NCI-H2171 treated with DMSO at 0.1 percent for 48 hours (cell line): ENCODE measurements at regions not wholly inside any gene's neighbourhood (a gene's known extent, or its start where the extent isn't known, plus 50 kb on each side); places are given as distances from the start of the nearest gene placed in this dataset.
"Not testable (repeated sequence)": the region's sequence is repeated elsewhere in the genome, so short reads cannot be mapped to it uniquely, and the experiment has no call there.

Experiments used
- DNase-seq: peaks from one replicate; lab custom pipeline; 2025; lab: John Stamatoyannopoulos, UW

DNA sequence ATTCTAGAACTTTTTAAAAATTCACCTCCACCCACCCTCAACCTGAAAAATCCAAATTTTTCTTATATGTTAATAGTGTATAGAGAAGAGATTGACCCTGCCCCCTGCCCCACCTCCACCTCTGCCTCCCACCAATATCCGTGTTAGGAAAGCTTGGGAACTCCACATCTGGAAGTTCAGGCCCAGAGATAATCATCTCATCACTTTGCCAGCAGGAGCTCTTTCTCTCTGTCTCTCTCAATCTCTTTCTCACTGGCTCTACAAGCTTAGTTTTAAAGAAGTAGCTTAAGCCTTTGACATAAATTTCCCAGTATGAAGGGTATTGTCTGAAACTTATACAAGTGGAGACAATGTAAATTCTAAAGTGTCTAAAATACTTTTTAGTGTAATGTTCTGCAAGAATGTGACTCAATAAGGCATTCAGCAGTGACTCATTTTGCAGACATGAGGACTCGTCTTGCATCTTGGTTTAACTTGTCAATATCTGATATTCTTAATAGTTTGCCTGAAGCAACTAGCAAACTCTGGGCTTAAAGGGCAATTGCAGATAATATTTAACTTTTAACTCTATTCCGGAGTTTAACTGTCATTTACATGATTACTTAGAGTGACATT, 299.8 kb upstream of the EPHA3 start:
- no peak for DNase-seq

DNA sequence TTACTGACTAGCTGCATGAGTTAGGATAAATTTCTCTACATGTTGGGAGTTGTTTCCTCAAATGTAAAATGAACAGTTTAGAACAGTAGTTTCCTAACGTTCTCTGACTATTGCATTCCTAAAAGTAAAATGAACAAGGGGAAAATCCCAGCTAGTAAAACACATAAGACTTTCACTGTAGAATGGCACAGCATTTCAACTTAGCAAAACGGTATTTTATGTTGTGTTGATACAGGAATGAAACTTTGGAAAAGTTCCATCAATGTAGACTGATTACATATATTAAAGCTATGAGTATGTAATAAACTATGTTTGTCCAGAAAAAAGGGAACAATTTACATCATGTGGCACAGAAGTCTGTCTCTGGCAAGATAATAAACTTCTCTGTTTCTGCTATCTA, 297.4 kb upstream of the EPHA3 start:
- DNase-seq: no peak

DNA sequence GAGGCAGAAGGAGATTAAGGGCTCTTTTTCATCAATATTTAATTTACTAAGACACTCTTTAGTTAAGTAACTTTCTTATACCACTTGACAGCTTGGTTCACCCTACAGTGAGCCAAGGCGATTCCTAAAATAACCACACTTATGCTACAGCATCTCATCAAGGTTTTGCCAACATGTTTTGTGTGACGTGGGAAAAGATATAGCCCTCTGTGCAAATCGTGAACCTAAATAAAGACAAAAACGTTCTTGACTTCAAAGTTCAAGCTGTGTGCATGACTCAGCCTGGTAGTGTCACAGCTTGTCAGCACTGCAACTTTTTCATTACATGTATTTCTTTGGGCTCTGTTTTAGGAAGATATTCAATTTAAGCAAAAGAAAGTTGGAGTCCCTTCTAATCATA, 297.0 kb upstream of the EPHA3 start:
- no peak for DNase-seq

DNA sequence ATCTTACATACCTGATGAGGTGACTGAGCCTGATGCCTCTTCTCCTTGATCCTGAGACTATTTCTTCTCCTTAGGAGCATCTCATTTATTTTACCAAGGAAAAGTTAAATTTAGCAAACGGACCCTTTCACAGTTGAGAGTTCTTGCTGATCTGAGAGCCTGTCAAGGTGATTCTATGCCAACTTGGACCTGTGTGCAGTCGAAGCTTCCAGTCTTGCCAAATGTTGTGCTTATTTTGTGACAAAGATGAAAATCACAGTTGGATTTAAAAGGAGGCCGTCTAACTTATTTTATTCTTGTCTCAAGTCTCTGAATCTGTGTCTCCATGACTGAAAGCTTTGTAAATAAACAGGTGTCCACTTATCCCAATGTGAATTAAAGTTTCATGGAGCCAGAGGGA, 296.3 kb upstream of the EPHA3 start:
- no peak for DNase-seq

DNA sequence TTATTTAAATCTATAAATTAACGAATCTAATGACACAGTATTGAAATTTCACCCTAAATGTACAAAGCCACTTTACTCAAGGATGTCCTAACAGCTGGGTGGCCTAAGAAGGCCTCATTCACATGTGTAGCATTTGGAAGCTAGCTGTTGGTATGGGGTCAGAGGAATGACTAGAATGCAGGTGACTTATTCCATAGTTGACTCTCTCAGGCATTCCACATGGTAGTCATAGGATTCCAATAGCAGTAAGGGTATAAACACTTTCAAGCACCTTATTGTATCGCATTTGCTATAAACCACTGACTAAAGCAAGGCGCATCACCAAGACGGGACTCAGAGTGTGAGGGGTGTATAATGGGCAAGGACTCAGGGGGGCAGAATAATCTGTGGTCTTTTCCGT, 294.8 kb upstream of the EPHA3 start:
- no peak for DNase-seq

DNA sequence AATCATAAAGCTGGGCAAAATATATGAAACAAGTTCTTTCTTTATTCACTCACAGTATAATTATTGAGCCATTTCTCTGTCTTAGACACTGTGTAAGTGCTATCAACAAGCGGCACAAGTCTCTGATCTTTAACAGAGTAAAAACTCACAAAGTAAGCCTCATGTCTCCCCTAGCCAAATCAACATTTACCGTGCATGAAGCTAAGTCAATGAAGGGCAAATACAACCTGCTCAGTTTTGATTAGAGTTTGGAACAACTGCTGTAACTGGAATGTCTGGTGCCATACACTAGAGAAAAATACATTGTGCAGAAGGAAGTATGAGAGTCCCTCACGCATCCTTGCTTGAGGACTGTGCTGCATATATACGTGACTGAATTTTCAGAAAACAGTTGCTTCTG, 291.0 kb upstream of the EPHA3 start:
- no peak for DNase-seq

DNA sequence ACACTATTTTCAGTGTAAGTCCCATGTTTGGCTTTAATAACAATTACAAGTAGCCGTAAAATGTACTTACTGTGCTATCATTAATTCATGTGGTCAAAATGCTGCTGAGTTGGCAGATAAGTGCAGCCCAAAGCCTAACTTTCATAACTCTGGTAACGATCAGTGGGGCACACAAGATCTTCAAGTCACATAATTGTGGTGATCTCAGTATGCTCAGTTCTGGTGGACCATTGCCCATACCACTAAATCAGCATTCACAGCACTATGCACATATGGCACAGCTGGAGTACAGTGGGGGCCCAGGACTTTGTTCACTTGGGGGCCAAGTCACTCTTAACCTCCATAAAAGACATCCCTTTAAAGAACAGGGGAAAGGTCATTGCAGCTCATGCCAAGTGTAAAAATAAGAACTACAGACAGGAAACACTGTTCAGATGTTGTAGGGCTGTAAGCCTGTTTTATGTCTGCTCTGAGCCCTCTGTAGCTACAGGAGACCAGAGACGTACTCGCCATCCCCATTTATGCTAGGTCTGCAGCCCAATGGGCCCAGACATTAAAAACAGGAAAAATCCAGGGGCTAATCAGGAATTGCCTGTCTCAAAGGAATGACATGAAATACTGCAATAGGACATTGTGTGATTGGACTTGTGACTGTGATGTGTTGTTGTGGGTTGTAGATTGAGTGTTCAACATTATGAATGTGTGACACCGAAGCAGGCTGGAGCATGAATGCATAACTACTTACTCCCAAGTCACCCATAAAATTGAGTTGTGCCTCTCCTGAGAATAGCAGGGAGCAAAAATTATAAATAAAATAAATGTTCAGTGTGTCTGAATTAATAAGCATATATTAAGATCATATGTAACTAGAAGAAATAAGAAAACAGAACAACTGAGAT, 282.5 kb upstream of the EPHA3 start:
- no peak for DNase-seq

DNA sequence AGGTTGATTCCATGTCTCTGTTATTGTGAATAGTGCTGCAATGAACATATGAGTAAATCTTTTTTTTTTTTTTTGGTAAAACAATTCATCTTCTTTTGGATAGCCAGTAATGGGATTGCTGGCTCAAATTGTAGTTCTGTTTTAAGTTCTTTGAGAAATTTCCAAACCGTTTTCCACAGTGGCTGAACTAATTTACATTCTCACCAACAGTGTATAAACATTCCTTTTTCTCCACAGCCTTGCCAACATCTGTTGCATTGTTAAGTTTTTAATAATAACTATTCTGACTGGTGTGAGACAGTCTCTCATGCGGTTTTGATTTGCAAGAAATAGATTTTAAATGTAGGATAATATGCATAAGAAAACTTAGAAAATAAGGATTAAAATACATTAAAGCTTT, 279.0 kb upstream of the EPHA3 start:
- DNase-seq: no peak

DNA sequence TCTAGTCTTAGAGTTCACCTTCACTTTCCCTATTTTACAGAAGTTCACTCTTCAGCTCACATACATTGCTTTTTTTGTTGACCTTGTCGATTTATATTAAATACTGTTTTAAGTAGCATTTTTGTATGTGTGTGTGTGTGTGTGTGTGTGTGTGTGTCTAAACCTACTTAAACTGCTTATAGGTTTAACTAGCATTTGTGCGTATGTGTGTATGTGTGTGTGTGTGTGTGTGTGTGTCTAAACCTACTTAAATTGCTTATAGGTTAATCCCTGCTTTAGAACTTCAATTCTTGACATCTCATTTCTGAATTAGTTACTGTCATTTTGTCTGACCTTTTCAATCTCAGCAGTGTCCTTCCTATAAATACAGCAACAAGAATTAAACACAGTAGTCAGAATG, 254.8 kb upstream of the EPHA3 start:
- no peak for DNase-seq

DNA sequence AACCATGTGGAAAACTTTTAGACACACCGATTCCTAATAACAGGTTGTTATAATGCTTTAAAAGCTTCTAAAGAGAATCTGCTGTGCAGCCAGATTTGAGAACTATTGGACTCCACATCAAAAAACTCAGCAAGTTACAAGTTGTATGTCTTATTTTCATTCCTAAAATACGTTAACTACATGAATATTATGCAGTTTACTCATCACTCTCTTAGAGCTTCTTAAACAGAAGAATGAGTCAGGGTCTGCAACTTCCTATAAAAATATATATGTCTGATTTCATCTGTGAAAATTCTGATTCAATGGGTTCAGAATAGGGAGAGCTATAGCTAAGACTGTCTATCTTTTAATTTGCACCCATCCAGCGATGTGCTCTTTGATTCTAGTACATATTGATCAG, 244.2 kb upstream of the EPHA3 start:
- DNase-seq: no peak

DNA sequence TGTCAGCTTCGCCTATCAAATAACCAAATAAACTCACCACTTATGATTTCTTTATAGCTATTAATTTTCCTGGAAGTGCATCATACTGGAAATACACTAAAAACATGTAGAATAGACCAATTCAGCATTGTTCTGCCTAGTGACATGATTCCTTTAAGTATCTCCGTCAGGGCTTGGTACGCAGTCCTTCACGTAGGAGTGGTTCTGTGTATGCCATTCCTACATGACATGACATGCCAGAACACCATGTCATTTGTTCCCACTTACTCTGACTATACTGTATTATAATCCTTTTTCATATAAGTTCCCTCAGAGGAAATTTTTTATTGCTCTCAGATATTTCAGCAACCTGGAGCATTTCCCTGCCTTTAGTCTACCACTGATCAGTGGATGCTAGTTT, 230.7 kb upstream of the EPHA3 start:
- DNase-seq: no peak

DNA sequence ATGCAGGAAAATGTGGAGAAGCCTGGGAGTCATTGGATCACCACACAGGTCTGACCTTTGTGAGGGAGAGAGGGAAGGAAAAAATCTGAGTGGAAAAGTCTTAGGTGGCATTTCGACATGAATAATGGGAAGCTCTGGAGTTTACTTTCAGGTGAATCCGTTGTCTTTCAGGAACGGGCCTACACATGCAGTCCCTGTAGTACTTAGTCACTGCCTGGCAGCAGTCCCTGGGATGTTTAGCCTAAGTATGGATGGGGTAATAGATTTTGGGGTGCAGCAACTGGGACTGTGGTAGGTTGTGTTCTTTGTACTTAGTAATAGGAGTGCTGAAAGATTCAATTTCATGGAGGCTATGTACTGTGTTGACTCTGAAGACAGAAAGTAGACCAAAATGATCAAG, 227.5 kb upstream of the EPHA3 start:
- DNase-seq: no peak

DNA sequence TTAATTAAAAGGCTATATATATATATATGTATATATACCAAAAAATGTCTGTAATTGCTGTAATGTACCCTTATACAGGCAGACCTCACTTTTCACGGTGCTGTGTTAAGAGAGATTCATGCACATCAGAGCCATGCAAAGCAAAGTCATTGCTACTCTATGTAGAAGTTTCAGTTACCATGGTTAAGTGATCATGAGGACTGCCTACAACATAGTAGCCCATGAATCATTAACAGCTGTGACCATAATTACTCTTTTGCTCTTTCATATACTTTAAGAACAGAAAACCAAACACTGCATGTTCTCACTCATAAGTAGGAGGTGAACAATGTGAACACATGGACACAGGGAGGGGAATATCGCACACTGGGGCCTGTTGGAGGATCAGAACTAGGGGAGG, 225.3 kb upstream of the EPHA3 start:
- DNase-seq: no peak

DNA sequence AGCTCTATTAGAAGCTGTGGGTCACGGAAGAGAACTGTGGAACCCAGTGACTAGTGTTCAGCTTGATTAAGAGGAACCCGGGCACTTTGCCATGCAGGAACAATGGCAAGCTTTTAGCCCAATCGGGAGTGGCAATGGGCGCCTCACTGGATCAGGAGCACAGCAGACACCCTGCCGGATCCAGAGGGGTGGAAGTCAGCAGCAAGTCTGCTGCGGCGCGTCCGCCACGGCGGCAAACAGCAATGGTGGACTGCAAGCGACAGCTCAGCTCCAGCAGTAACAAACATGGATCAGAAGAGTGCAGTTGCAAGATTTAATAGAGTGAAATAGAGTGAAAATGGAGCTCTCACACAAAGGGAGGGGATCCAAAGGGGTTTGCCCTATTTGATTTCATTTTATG, 220.8 kb upstream of the EPHA3 start:
- not testable (repeated sequence) for DNase-seq

DNA sequence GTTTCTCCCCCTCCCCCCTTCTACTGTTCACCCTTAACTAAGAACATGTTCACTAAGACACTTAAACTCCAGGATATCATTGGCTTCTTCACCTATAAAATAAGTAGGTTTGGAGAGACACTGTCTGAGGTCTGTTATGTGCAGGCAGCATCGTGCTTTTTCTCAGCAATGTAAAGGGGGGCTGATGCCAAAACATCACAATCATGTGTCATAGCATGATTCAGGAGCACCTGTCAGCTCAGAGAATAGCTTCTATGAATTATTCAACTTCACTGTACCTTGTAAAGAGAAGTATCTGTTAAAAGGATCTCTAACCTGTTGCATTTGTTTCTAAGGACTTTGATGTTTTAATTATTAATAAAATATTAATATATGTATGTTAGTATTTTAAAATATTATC, 211.4 kb upstream of the EPHA3 start:
- no peak for DNase-seq

DNA sequence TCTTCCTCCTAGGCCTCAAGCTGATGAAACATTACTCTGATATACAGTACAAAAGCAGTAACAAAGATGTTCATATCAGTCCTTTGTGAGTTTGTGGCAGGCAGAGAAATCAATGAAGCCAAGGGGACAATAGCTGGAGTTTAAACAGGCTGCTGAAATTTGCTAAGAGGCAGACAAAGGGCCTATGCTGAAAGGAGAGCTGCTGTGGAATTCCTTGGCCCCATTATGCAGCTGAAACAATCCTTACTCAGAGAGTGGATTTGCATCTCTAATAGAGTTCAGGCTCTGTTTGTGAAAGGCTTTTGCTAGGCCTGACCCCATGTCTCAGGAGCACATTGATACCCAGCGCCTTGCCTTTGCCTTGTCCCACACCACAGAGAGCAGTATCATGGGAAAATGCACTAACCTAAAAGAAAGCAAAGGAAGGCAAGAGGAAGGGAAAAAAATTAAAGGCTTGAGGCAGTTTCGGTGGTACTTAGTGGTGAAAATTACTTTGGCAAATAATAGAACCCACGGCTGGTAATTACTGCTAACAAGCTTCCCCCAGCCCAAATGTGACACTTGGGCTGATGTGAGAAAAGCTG, 195.0 kb upstream of the EPHA3 start:
- no peak for DNase-seq

DNA sequence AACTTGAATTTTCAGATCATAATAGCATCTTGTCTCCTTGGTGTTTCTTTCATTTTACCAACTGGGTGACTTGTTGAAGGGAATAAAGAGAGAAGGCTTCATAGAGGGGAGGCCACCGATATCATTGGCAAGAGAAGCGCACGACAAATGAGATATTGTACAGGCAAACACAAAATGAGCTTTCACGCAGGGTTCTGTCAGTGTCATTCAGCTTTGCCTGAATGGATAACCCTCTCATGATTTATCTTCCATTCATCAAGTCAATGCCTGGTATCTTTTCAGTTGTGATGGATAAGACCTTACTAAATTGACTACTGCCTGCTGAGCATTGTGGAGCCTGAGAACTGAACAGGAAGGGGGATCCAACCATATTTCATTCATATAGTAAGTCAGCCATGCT, 188.6 kb upstream of the EPHA3 start:
- no peak for DNase-seq

DNA sequence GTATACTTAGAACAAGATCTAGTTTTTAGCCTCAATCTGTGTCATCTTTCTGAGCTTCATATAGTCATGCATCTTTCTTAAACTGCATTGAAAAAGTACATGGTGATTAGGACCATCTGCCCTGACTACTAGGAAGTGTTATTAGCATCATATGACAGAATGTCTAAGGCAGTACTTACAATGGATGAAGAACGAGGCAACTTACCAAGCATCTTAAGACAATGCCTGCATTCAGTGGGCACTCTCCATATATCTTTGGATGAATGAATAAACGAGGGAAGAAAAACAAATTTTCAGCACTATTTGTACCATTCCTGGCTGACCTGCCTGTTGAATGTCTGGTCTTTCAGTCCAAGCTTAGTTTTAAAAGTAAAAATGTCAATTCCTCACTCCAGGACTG, 185.4 kb upstream of the EPHA3 start:
- DNase-seq: no peak

DNA sequence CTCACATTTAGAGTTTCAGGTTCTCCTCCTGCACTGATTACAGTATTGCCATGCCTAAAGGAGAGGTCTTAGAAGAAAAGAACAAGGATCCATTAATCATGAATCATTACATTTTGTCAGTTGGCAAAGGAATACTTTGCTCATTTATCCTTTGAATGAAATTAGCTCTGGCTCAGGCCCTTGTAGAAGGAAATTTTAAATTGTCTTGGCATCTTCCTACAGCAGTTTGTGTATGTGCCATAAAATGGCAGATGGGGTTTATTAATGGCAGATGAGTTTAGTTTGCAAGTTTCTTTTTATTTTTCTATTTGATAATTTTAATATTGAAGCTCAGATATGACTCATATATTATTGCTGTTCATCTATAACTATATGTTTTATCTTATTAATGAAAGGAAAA, 181.2 kb upstream of the EPHA3 start:
- DNase-seq: no peak

DNA sequence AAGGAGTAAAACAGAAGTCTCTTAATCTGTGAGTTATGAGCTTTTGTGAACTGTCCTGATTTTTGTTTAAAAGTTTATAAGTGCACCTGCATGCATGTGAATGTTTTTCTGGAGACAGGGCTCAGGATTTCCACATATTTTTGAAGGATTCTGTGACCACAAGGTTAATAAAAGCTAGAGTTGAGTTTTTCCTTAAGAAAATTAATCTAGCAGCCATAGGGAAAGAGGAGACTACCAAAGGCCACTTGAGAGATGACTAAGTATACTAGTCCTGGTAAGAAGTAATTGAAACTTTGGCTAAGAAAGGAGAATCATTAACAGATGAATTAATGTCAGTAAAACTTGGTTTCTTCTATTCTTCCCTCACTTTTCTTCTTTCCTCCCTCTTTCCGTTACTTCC, 176.8 kb upstream of the EPHA3 start:
- DNase-seq: no peak

DNA sequence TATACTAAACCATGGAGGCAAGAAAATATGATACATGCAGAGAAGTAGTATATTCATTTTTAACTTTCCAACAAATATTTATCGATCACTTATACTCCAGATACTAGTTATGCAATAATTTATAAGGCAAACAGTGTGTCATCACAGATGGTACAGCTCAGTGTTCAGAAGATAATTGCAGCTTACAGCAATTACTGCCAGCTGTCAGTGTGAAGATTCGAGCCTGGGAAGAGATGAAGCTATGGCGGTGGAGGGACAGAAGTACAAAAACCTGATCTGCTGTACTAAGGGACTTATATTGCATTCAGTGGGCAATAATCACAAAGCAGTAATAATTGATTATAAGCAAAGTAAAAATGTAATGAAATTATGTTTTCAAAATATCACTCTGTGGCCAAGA, 170.6 kb upstream of the EPHA3 start:
- DNase-seq: peak; percentile 55

DNA sequence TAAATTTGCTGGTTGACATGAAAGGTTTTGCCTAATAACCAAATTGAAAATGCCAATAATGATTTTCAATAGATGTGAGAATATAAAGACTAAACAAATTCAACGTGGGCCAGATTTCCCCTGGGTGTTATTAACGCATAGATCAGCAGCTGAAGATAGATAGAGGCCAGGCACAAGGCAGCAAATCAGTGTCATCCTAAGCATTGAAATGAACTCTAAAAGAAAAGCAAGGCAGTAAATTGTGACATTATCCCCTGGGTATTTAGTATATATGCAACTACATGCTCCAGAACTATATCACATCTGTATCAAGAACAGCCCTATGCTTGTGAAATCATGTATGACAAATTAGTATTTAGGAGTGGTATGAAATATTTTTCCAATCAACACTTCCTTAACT, 167.1 kb upstream of the EPHA3 start:
- DNase-seq: no peak

DNA sequence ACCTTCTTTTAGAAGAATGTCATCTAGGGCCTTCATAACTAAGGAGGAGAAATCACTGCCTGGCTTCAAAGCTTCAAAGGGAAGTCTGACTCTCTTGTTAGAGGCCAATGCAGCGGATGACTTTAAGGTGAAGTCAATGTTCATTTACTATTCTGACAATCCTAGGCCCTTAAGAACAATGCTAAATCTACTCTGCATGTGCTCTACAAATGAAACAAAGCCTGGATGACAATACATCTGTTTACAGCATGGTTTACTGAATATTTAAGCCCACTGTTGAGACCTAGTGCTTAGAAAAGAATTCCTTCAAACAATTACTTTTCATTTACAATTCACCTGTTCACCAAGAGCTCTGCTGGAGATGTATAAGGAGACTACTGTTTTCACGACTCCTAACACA, 160.4 kb upstream of the EPHA3 start:
- no peak for DNase-seq

DNA sequence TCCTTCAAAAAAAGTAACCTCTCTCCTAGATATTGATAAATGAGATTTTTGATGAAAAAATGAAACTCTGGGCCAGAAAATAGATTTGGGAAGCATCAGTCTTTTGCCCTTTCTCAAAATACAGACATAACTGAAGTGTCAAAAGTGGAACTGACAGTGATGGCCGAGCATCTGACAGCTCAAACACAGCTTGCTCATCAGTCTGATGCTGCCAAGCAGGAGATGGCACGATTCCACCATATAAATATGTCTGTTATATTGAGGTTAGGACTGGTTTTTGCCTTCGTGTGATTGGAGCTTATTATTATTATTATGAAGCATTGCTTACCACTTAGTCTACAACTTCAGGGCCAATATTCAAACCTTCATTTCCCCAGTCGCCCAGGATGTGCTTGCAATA, 152.6 kb upstream of the EPHA3 start:
- DNase-seq: no peak
